ENCODE measurements at regions not wholly inside any gene's neighbourhood (a gene's known extent, or its start where the extent isn't known, plus 50 kb on each side); places are given as distances from the start of the nearest gene placed in this dataset.

- 73% methylated on average over 4 of the region's 4 CpGs for WGBS
- Histone ChIP-seq H3K9me3 (ENCODE audit: control insufficient read depth in 2 of 2, insufficient read depth in 1 of 2, low read length in 1 of 2) (no peaks in the 10 kb centered on the region), H3K27ac (ENCODE audit: low read depth in 1 of 2, low read length in 1 of 2) (no peak overlapping the region), H3K4me1 (ENCODE audit: control insufficient read depth in 2 of 2, insufficient read depth in 2 of 2, low read length in 2 of 2) (no peaks in the 10 kb centered on the region), H3K36me3 (ENCODE audit: control insufficient read depth in 2 of 2, insufficient read depth in 2 of 2, low read length in 1 of 2) (no peaks in the 10 kb centered on the region), H3K27me3 (ENCODE audit: control insufficient read depth in 2 of 2, insufficient read depth in 1 of 2, low read length in 1 of 2) (no peaks in the 10 kb centered on the region), H3K4me3 (ENCODE audit: low read length in 2 of 2) (no peak overlapping the region)
- DNase-seq (ENCODE audit: low read depth in 6 of 9, low spot score in 9 of 9) = no peak
These were observed 634.6 kb upstream of the SLC39A10 start for GRCh38 chr2:195022508-195022830.

- Histone ChIP-seq H3K27me3 (ENCODE audit: control insufficient read depth in 2 of 2, insufficient read depth in 1 of 2, low read length in 1 of 2) (no peaks in the 10 kb centered on the region), H3K36me3 (ENCODE audit: control insufficient read depth in 2 of 2, insufficient read depth in 2 of 2, low read length in 1 of 2) (no peaks in the 10 kb centered on the region), H3K9me3 (ENCODE audit: control insufficient read depth in 2 of 2, insufficient read depth in 1 of 2, low read length in 1 of 2) (no peaks in the 10 kb centered on the region), H3K4me3 (ENCODE audit: low read length in 2 of 2) (no peak overlapping the region), H3K27ac (ENCODE audit: low read depth in 1 of 2, low read length in 1 of 2) (no peak overlapping the region), H3K4me1 (ENCODE audit: control insufficient read depth in 2 of 2, insufficient read depth in 2 of 2, low read length in 2 of 2) (no peaks in the 10 kb centered on the region)
- no peak for DNase-seq (ENCODE audit: low read depth in 6 of 9, low spot score in 9 of 9)
- WGBS = 96% methylated on average over 3 of the region's 3 CpGs
These were observed 635.1 kb upstream of the SLC39A10 start for GRCh38 chr2:195021711-195022507.

- Histone ChIP-seq H3K9me3 (ENCODE audit: control insufficient read depth in 2 of 2, insufficient read depth in 1 of 2, low read length in 1 of 2) (no peaks in the 10 kb centered on the region), H3K27me3 (ENCODE audit: control insufficient read depth in 2 of 2, insufficient read depth in 1 of 2, low read length in 1 of 2) (no peaks in the 10 kb centered on the region), H3K4me1 (ENCODE audit: control insufficient read depth in 2 of 2, insufficient read depth in 2 of 2, low read length in 2 of 2) (no peaks in the 10 kb centered on the region), H3K36me3 (ENCODE audit: control insufficient read depth in 2 of 2, insufficient read depth in 2 of 2, low read length in 1 of 2) (no peaks in the 10 kb centered on the region), H3K4me3 (ENCODE audit: low read length in 2 of 2) (no peak overlapping the region), H3K27ac (ENCODE audit: low read depth in 1 of 2, low read length in 1 of 2) (no peak overlapping the region)
- DNase-seq (ENCODE audit: low read depth in 6 of 9, low spot score in 9 of 9) = no peak
These were observed 638.6 kb upstream of the SLC39A10 start for GRCh38 chr2:195018462-195018861.

GRCh38 chr2:195017890-195018289 lies 639.1 kb upstream of the SLC39A10 start:
- 99% methylated on average over 1 of the region's 1 CpG for WGBS
- Histone ChIP-seq H3K9me3 (ENCODE audit: control insufficient read depth in 2 of 2, insufficient read depth in 1 of 2, low read length in 1 of 2) (no peaks in the 10 kb centered on the region), H3K27ac (ENCODE audit: low read depth in 1 of 2, low read length in 1 of 2) (no peak overlapping the region), H3K4me1 (ENCODE audit: control insufficient read depth in 2 of 2, insufficient read depth in 2 of 2, low read length in 2 of 2) (no peaks in the 10 kb centered on the region), H3K36me3 (ENCODE audit: control insufficient read depth in 2 of 2, insufficient read depth in 2 of 2, low read length in 1 of 2) (no peaks in the 10 kb centered on the region), H3K27me3 (ENCODE audit: control insufficient read depth in 2 of 2, insufficient read depth in 1 of 2, low read length in 1 of 2) (no peaks in the 10 kb centered on the region), H3K4me3 (ENCODE audit: low read length in 2 of 2) (no peak overlapping the region)
- no peak for DNase-seq (ENCODE audit: low read depth in 6 of 9, low spot score in 9 of 9)

GRCh38 chr2:195016841-195017240 lies 640.2 kb upstream of the SLC39A10 start:
- Histone ChIP-seq H3K4me3 (ENCODE audit: low read length in 2 of 2) (no peak overlapping the region), H3K36me3 (ENCODE audit: control insufficient read depth in 2 of 2, insufficient read depth in 2 of 2, low read length in 1 of 2) (no peaks in the 10 kb centered on the region), H3K9me3 (ENCODE audit: control insufficient read depth in 2 of 2, insufficient read depth in 1 of 2, low read length in 1 of 2) (no peaks in the 10 kb centered on the region), H3K4me1 (ENCODE audit: control insufficient read depth in 2 of 2, insufficient read depth in 2 of 2, low read length in 2 of 2) (no peaks in the 10 kb centered on the region), H3K27ac (ENCODE audit: low read depth in 1 of 2, low read length in 1 of 2) (no peak overlapping the region), H3K27me3 (ENCODE audit: control insufficient read depth in 2 of 2, insufficient read depth in 1 of 2, low read length in 1 of 2) (no peaks in the 10 kb centered on the region)
- WGBS = 92% methylated on average over 2 of the region's 2 CpGs
- no peak for DNase-seq (ENCODE audit: low read depth in 6 of 9, low spot score in 9 of 9)

- no peaks in the 10 kb centered on the region for H3K9me3 ChIP-seq (ENCODE audit: control insufficient read depth in 2 of 2, insufficient read depth in 1 of 2, low read length in 1 of 2)
- no peaks in the 10 kb centered on the region for H3K4me1 ChIP-seq (ENCODE audit: control insufficient read depth in 2 of 2, insufficient read depth in 2 of 2, low read length in 2 of 2)
- no peak overlapping the region for H3K27ac ChIP-seq (ENCODE audit: low read depth in 1 of 2, low read length in 1 of 2)
- H3K27me3 ChIP-seq (ENCODE audit: control insufficient read depth in 2 of 2, insufficient read depth in 1 of 2, low read length in 1 of 2) = no peaks in the 10 kb centered on the region
- H3K4me3 ChIP-seq (ENCODE audit: low read length in 2 of 2) = no peak overlapping the region
- DNase-seq (ENCODE audit: low read depth in 6 of 9, low spot score in 9 of 9) = no peak
- H3K36me3 ChIP-seq (ENCODE audit: control insufficient read depth in 2 of 2, insufficient read depth in 2 of 2, low read length in 1 of 2) = no peaks in the 10 kb centered on the region
- WGBS = 82% methylated on average over 8 of the region's 8 CpGs
These were observed 647.8 kb upstream of the SLC39A10 start for GRCh38 chr2:195009202-195009601.

- no peak for DNase-seq (ENCODE audit: low read depth in 6 of 9, low spot score in 9 of 9)
- no peaks in the 10 kb centered on the region for H3K9me3 ChIP-seq (ENCODE audit: control insufficient read depth in 2 of 2, insufficient read depth in 1 of 2, low read length in 1 of 2)
- no peaks in the 10 kb centered on the region for H3K36me3 ChIP-seq (ENCODE audit: control insufficient read depth in 2 of 2, insufficient read depth in 2 of 2, low read length in 1 of 2)
- no peaks in the 10 kb centered on the region for H3K4me1 ChIP-seq (ENCODE audit: control insufficient read depth in 2 of 2, insufficient read depth in 2 of 2, low read length in 2 of 2)
- no peaks in the 10 kb centered on the region for H3K27me3 ChIP-seq (ENCODE audit: control insufficient read depth in 2 of 2, insufficient read depth in 1 of 2, low read length in 1 of 2)
- 93% methylated on average over 5 of the region's 5 CpGs for WGBS
- no peak overlapping the region for H3K27ac ChIP-seq (ENCODE audit: low read depth in 1 of 2, low read length in 1 of 2)
- H3K4me3 ChIP-seq (ENCODE audit: low read length in 2 of 2) = no peak overlapping the region
These were observed 650.2 kb upstream of the SLC39A10 start for GRCh38 chr2:195006856-195007255.

DNA sequence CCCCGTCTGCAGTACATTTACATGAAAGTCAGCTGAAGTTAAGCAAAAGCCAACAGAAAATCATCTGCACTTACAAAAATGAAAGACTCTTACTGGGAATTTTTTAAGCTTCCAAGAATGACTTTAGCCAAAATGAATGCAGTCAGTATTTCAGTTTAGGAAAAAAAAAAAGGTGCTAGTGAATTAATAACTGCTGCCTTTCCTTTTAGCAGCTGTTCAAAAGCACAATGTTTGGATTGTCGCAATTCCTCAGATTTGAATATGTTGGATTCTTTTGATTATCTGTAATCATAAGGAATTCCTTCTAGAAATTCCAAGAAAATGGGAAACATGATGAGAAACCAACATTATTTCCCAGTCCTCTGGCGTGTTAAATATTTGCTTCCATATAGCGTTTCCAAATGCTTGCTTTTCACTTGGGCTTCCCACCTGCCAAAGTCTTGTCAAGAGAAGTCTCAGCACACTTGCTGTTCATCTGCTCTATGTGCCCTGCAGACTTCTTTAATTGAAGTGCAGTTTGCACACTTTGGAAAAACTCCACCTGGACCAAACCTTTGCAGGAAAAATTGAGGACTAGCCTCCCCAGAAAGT lies 653.0 kb upstream of the SLC39A10 start:
- Histone ChIP-seq H3K27me3 (ENCODE audit: control insufficient read depth in 2 of 2, insufficient read depth in 1 of 2, low read length in 1 of 2) (no peaks in the 10 kb centered on the region), H3K27ac (ENCODE audit: low read depth in 1 of 2, low read length in 1 of 2) (no peak overlapping the region), H3K9me3 (ENCODE audit: control insufficient read depth in 2 of 2, insufficient read depth in 1 of 2, low read length in 1 of 2) (no peaks in the 10 kb centered on the region), H3K4me3 (ENCODE audit: low read length in 2 of 2) (no peak overlapping the region), H3K36me3 (ENCODE audit: control insufficient read depth in 2 of 2, insufficient read depth in 2 of 2, low read length in 1 of 2) (no peaks in the 10 kb centered on the region), H3K4me1 (ENCODE audit: control insufficient read depth in 2 of 2, insufficient read depth in 2 of 2, low read length in 2 of 2) (no peaks in the 10 kb centered on the region)
- DNase-seq (ENCODE audit: low read depth in 6 of 9, low spot score in 9 of 9) = no peak
- 95% methylated on average over 4 of the region's 4 CpGs for WGBS

GRCh38 chr2:195001924-195002323 lies 655.1 kb upstream of the SLC39A10 start:
- no peaks in the 10 kb centered on the region for H3K9me3 ChIP-seq (ENCODE audit: control insufficient read depth in 2 of 2, insufficient read depth in 1 of 2, low read length in 1 of 2)
- H3K4me3 ChIP-seq (ENCODE audit: low read length in 2 of 2) = no peak overlapping the region
- WGBS = 98% methylated on average over 3 of the region's 3 CpGs
- no peaks in the 10 kb centered on the region for H3K36me3 ChIP-seq (ENCODE audit: control insufficient read depth in 2 of 2, insufficient read depth in 2 of 2, low read length in 1 of 2)
- no peaks in the 10 kb centered on the region for H3K4me1 ChIP-seq (ENCODE audit: control insufficient read depth in 2 of 2, insufficient read depth in 2 of 2, low read length in 2 of 2)
- no peak for DNase-seq (ENCODE audit: low read depth in 6 of 9, low spot score in 9 of 9)
- H3K27me3 ChIP-seq (ENCODE audit: control insufficient read depth in 2 of 2, insufficient read depth in 1 of 2, low read length in 1 of 2) = no peaks in the 10 kb centered on the region
- H3K27ac ChIP-seq (ENCODE audit: low read depth in 1 of 2, low read length in 1 of 2) = no peak overlapping the region

All from thymus (tissue), 11 donors.